ENCODE measurements at regions not wholly inside any gene's neighbourhood (a gene's known extent, or its start where the extent isn't known, plus 50 kb on each side); places are given as distances from the start of the nearest gene placed in this dataset.

- TF ChIP-seq CTCF (IDR thresholded peaks at IDR 0.05; ENCODE audit: borderline replicate concordance, control extremely low read depth, extremely low read depth, insufficient read depth, missing control alignments), result no peak
- no peak for DNase-seq (ENCODE audit: low spot score)
- in situ Hi-C loops (cut with MboI; ENCODE audit: low sequenced_read_pairs, unreplicated experiment), result no loop called here
Observed at GRCh38 chr9:16322849-16323248, 547.6 kb downstream of the BNC2 start.

GRCh38 chr9:16325966-16326365 is 544.5 kb downstream of the BNC2 start:
- TF ChIP-seq CTCF (IDR thresholded peaks at IDR 0.05; ENCODE audit: borderline replicate concordance, control extremely low read depth, extremely low read depth, insufficient read depth, missing control alignments), result no peak
- no peak for DNase-seq (ENCODE audit: low spot score)

DNA sequence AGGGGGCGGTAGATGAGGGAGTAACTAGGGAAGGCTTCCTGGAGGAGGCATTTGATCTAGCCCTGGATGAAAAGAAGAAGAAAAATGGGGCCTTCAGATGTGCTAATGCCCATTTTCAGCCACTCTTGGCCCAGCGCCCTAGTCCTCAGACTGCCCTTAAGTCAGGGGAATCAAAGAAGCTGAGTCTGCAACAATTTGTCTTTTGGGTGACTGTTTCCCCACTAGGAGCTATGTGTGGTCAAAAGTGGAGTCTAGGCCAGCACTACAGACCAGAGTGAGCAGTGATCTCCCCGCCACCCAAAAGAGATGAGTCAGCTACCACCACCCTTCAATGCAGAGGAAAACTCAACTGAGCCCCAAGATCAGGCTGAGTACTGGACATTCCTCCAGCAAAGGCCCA is 542.1 kb downstream of the BNC2 start:
- in situ Hi-C loops (cut with MboI; ENCODE audit: low sequenced_read_pairs, unreplicated experiment), result no loop called here
- TF ChIP-seq CTCF (IDR thresholded peaks at IDR 0.05; ENCODE audit: borderline replicate concordance, control extremely low read depth, extremely low read depth, insufficient read depth, missing control alignments), result no peak

More at GRCh38 chr9:16325966-16326365, 544.5 kb downstream of the BNC2 start:
- in situ Hi-C loops (cut with MboI; ENCODE audit: low sequenced_read_pairs, unreplicated experiment), result no loop called here

DNA sequence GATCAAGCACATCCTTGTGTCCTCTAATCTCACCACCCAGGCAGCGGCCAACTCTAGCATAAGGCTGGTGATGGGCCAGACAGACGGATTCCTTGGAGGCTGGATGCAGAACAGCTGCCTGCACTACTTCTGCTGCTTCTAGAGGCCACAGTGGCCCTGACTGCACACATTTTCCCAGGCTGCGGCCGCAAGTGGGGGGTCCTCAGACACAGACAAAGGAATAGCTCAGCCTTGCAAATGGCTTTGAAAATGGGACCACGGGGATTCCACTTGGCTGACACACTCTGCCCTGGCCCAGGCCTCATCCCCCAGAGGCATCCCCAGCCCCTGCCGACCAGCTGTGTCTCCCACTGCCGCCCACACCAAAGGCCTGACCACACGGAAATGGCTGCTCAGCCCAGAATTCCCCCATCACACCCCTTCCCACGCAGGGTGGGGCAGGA is 540.8 kb downstream of the BNC2 start:
- no peak for TF ChIP-seq CTCF (IDR thresholded peaks at IDR 0.05; ENCODE audit: borderline replicate concordance, control extremely low read depth, extremely low read depth, insufficient read depth, missing control alignments)
- DNase-seq (ENCODE audit: low spot score), result no peak
- in situ Hi-C loops (cut with MboI; ENCODE audit: low sequenced_read_pairs, unreplicated experiment), result no loop called here

More for the DNA sequence above, 542.1 kb downstream of the BNC2 start:
- DNase-seq (ENCODE audit: low spot score), result no peak

- DNase-seq (ENCODE audit: low spot score), result no peak
- in situ Hi-C loops (cut with MboI; ENCODE audit: low sequenced_read_pairs, unreplicated experiment), result no loop called here
- no peak for TF ChIP-seq CTCF (IDR thresholded peaks at IDR 0.05; ENCODE audit: borderline replicate concordance, control extremely low read depth, extremely low read depth, insufficient read depth, missing control alignments)
Observed at GRCh38 chr9:16331031-16331430, 539.4 kb downstream of the BNC2 start.

DNA sequence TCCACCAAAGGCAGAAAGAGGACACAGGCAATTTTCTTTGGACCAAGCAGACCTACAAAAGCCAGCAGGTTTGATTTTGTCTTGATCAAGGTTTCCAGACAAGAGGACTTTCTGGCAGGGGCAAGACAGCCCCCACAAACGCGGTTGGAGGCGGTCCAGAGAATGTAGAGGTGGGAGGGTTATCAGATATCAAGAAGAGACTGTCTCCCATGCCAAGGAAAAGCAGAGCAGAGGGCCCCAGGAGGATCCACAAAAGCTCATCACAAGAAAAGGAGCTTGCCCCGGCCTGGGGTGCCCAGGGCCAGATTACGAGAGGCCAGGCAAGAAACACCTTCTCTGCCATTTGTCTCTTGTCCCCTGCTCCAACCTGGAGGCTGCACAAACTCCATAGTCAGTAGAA is 538.9 kb downstream of the BNC2 start:
- in situ Hi-C loops (cut with MboI; ENCODE audit: low sequenced_read_pairs, unreplicated experiment), result no loop called here
- TF ChIP-seq CTCF (IDR thresholded peaks at IDR 0.05; ENCODE audit: borderline replicate concordance, control extremely low read depth, extremely low read depth, insufficient read depth, missing control alignments), result no peak
- no peak for DNase-seq (ENCODE audit: low spot score)

DNA sequence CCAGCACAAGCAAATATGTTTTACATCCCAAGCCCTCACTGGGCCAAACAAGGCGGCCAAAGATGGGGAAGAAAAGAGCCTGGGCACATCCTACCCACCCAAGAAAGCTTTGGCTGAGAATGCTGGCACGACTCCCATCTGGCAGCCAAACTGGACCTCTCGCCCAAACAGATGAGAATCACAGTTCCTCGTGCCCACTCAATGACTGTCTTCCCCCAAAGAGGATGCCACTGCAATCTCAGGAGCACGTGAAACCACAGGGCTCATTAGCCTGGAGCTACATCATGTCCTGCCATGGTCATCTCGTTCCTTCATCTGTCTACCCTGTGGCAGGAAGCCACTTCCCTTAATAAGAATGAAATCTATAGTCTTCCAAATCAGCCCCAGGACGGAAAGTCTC is 536.8 kb downstream of the BNC2 start:
- DNase-seq (ENCODE audit: low spot score), result no peak
- in situ Hi-C loops (cut with MboI; ENCODE audit: low sequenced_read_pairs, unreplicated experiment), result no loop called here
- no peak for TF ChIP-seq CTCF (IDR thresholded peaks at IDR 0.05; ENCODE audit: borderline replicate concordance, control extremely low read depth, extremely low read depth, insufficient read depth, missing control alignments)

Measured in GM13976 (cell line).